Endothelial cell of umbilical vein (primary cell): ENCODE measurements at regions not wholly inside any gene's neighbourhood (a gene's known extent, or its start where the extent isn't known, plus 50 kb on each side); places are given as distances from the start of the nearest gene placed in this dataset.

ENCODE experiments used
- BruUV-seq: library from RNA; stranded (reverse); fragments of 400-500 nt; replicated peaks from 2 replicates; lab custom pipeline; 2021; lab: Mats Ljungman, UMichigan
- CTCF ChIA-PET: fragments of 300-600, 350-600 bp; sonication (Branson Sonifier 250); formaldehyde crosslinking; loops from one replicate; lab custom pipeline; 2021; ENCODE audit warnings: antibody characterized with exemption, inconsistent platforms; lab: Charles Lee
- POLR2A ChIA-PET: fragments of 300-600, 350-600 bp; sonication (Branson Sonifier 250); formaldehyde crosslinking; loops from one replicate; lab custom pipeline; 2021; ENCODE audit warnings: antibody characterized with exemption, inconsistent platforms; lab: Charles Lee
- DNase-seq: peaks from one replicate; pipeline ENCODE4 v3.0.0-alpha.2; 2011; ENCODE audit warnings: low read depth, low spot score
- FAIRE-seq: peaks from 2 replicates; lab custom pipeline; 2011; peaks lifted over from hg19 to GRCh38; lab: Jason Lieb, UNC
- H2AFZ ChIP-seq: 2 replicates; pipeline ENCODE4 v1.6.0; 2012; ENCODE audit warnings: low read depth, low read length, control low read depth, inconsistent platforms
- H3K27ac ChIP-seq: 2 replicates; pipeline ENCODE4 v1.5.1; 2011; ENCODE audit warnings: low read depth, mild to moderate bottlenecking, control low read depth, low read length, moderate library complexity; ENCODE audit not compliant: insufficient read depth
- H3K27me3 ChIP-seq, 2 experiments: 2 replicates each; pipeline versions ENCODE4 v1.6.0 to v1.6.1; 2011; ENCODE audit warnings: low read length in 2 of 2, mixed read lengths in 1 of 2; ENCODE audit not compliant: control insufficient read depth in 2 of 2, insufficient read depth in 2 of 2
- H3K36me3 ChIP-seq, 2 experiments: 2 replicates in 1 of 2; 3 replicates in 1 of 2; pipeline ENCODE4 v1.5.1; 2011; ENCODE audit warnings: low read length in 2 of 2, mild to moderate bottlenecking in 1 of 2, moderate library complexity in 1 of 2; ENCODE audit not compliant: control insufficient read depth in 2 of 2, insufficient read depth in 2 of 2; ENCODE audit errors: extremely low read depth in 1 of 2
- H3K4me1 ChIP-seq: 3 replicates; pipeline ENCODE4 v1.5.1; 2011; ENCODE audit warnings: mild to moderate bottlenecking, low read length; ENCODE audit not compliant: control insufficient read depth, insufficient read depth; ENCODE audit errors: extremely low read depth
- H3K4me2 ChIP-seq: 2 replicates; pipeline ENCODE4 v1.6.1; 2011; ENCODE audit warnings: low read length, control low read depth, mixed read lengths; ENCODE audit not compliant: insufficient read depth
- H3K4me3 ChIP-seq, 3 experiments: fragments of 200-600 bp in 1 of 3; sonication (generic), shearing (Covaris generic) in 1 of 3; replicated peaks in 1 of 3; 2 replicates each; pipeline ENCODE4 v1.5.1; 2011 to 2016; ENCODE audit warnings: control low read depth in 3 of 3, low read length in 3 of 3, mild to moderate bottlenecking in 2 of 3, inconsistent platforms in 1 of 3, low read depth in 1 of 3, moderate library complexity in 1 of 3; ENCODE audit not compliant: insufficient read depth in 1 of 3
- H3K79me2 ChIP-seq: 2 replicates; pipeline ENCODE4 v1.6.0; 2012; ENCODE audit warnings: low read length, inconsistent platforms; ENCODE audit not compliant: control insufficient read depth, insufficient read depth
- H3K9ac ChIP-seq: replicated peaks from 2 replicates; pipeline ENCODE3; 2011; ENCODE audit warnings: low read length, control low read depth; ENCODE audit not compliant: insufficient read depth; ENCODE audit errors: extremely low read depth
- H3K9me1 ChIP-seq: replicated peaks from 3 replicates; pipeline ENCODE4 v1.6.0; 2011; ENCODE audit warnings: mild to moderate bottlenecking, low read length; ENCODE audit not compliant: control insufficient read depth, insufficient read depth; ENCODE audit errors: extremely low read depth
- H3K9me3 ChIP-seq: replicated peaks from 2 replicates; pipeline ENCODE4 v1.5.1; 2012; ENCODE audit warnings: low read length, inconsistent platforms; ENCODE audit not compliant: control insufficient read depth, insufficient read depth
- H4K20me1 ChIP-seq: replicated peaks from 2 replicates; pipeline ENCODE3; 2011; ENCODE audit warnings: mild to moderate bottlenecking, low read length; ENCODE audit not compliant: control insufficient read depth, insufficient read depth; ENCODE audit errors: extremely low read depth
- EZH2 ChIP-seq: IDR thresholded peaks from 2 replicates; pipeline ENCODE4 v1.6.1; 2012; ENCODE audit warnings: borderline replicate concordance, low read depth, mild to moderate bottlenecking, moderate library complexity, low read length, inconsistent platforms; ENCODE audit not compliant: severe bottlenecking
- FOS ChIP-seq: IDR thresholded peaks from 2 replicates; pipeline ENCODE4 v1.6.1; 2011; ENCODE audit warnings: mild to moderate bottlenecking, low read length, moderate library complexity, borderline replicate concordance; ENCODE audit not compliant: insufficient read depth
- GATA2 ChIP-seq: IDR thresholded peaks from 2 replicates; pipeline ENCODE4 v1.7.0; 2011; ENCODE audit warnings: low read depth, mild to moderate bottlenecking, moderate library complexity, mixed read lengths, low read length; ENCODE audit not compliant: insufficient read length, insufficient read depth
- JUN ChIP-seq: IDR thresholded peaks from 2 replicates; pipeline ENCODE4 v1.6.1; 2011; ENCODE audit warnings: borderline replicate concordance, low read depth; ENCODE audit not compliant: insufficient read length, insufficient read depth
- MYC ChIP-seq: IDR thresholded peaks from one replicate; pipeline ENCODE4 v1.6.1; 2011; ENCODE audit warnings: mild to moderate bottlenecking, low read depth, low read length
- POLR2A ChIP-seq: IDR thresholded peaks from 2 replicates; pipeline ENCODE4 v1.6.1; 2012; ENCODE audit warnings: low read depth, mild to moderate bottlenecking, control low read depth, low read length
- POLR2AphosphoS5 ChIP-seq: IDR thresholded peaks from 2 replicates; pipeline ENCODE4 v1.6.1; 2012; ENCODE audit warnings: low read depth, mild to moderate bottlenecking, control low read depth, low read length, moderate library complexity; ENCODE audit not compliant: insufficient read depth
- dilution Hi-C: fragments of 300-500 bp; cut with MboI; formaldehyde crosslinking; loops from one replicate; pipeline ENCODE4 v1.15.0; 2019; ENCODE audit warnings: low sequenced_read_pairs; ENCODE audit not compliant: extremely low pct_ligation_motif_present
- intact Hi-C: fragments of 100-400 bp; cut with micrococcal nuclease; formaldehyde crosslinking; loops from one replicate; pipeline ENCODE4 v1.10.0; 2022
- TF ChIP-seq, protein P1 (sequence below), 2 donors: IDR thresholded peaks; 1 replicate in 1 of 2; 2 replicates in 1 of 2; pipeline ENCODE4 v1.5.1; 2011; ENCODE audit warnings: low read length in 2 of 2, mild to moderate bottlenecking in 2 of 2, moderate library complexity in 2 of 2, control low read depth in 1 of 2, inconsistent platforms in 1 of 2, low read depth in 1 of 2; ENCODE audit not compliant: insufficient read depth in 1 of 2; ENCODE audit errors: extremely low read depth in 1 of 2
- TF ChIP-seq, protein P2 (sequence below): IDR thresholded peaks from 2 replicates; pipeline ENCODE4 v1.6.1; 2011; ENCODE audit not compliant: insufficient read depth, insufficient read length

DNA sequence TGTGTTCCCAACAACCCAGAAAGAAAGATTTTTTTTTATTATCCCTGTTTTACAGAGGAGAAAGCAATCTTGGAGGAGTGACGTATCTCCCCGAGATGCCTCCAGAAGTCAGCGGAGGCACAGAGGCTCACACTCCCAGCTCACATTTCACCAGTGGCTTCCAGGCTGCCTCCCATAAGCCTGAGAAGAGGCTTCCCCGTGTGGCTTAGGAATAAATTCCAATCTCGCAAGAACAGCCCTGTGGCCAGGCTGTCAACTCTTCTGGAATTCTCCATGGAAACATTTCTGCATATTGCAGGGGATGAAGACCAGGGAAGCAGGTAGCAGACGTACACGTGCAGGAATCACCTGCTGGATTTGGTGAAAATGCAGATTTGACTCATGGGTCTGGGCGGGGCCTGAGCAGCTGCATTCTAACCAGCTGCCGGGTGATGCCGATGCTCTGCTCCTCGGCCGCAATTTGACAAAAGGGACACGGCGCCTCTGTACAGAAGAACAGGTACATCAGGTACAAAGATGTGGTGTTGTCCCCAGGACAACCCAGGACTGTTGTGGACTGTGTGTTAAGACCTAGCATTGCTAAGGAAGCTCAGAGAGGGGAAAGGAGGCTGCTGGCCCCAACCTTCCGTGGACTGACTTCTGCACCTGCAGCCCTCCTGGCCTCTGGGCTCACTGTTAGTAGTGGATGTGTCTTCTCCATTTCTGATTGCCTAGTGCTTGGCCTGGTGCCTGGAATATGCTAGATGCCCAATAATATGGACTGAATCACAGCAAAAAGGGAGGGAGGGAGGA is 114.2 kb upstream of the ID2 start:
- CTCF ChIA-PET = no interaction called here
- H3K4me3 ChIP-seq = no peak overlapping the region
- no peak overlapping the region for H2AFZ ChIP-seq
- no peak overlapping the region for H3K4me2 ChIP-seq
- no peaks in the 10 kb centered on the region for H3K9me1 ChIP-seq
- H3K36me3 ChIP-seq = no peaks in the 10 kb centered on the region
- dilution Hi-C loops = no loop called here
- BruUV-seq = no TSS peak
- intact Hi-C loops = no loop called here
- no peaks in the 10 kb centered on the region for H4K20me1 ChIP-seq
- DNase-seq = no peak
- no peak for TF ChIP-seq EZH2
- no peak for TF ChIP-seq MYC
- TF ChIP-seq FOS = no peak
- TF ChIP-seq GATA2 = no peak
- TF ChIP-seq POLR2A = no peak
- no peak for TF ChIP-seq POLR2AphosphoS5
- no peak for TF ChIP-seq JUN
- TF ChIP-seq, protein P1, sequence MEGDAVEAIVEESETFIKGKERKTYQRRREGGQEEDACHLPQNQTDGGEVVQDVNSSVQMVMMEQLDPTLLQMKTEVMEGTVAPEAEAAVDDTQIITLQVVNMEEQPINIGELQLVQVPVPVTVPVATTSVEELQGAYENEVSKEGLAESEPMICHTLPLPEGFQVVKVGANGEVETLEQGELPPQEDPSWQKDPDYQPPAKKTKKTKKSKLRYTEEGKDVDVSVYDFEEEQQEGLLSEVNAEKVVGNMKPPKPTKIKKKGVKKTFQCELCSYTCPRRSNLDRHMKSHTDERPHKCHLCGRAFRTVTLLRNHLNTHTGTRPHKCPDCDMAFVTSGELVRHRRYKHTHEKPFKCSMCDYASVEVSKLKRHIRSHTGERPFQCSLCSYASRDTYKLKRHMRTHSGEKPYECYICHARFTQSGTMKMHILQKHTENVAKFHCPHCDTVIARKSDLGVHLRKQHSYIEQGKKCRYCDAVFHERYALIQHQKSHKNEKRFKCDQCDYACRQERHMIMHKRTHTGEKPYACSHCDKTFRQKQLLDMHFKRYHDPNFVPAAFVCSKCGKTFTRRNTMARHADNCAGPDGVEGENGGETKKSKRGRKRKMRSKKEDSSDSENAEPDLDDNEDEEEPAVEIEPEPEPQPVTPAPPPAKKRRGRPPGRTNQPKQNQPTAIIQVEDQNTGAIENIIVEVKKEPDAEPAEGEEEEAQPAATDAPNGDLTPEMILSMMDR (IDR thresholded peaks at IDR 0.05; ENCODE audit: extremely low read depth in 1 of 2, insufficient read depth in 1 of 2, low read depth in 1 of 2, low read length in 2 of 2) = no peak
- TF ChIP-seq, protein P2, sequence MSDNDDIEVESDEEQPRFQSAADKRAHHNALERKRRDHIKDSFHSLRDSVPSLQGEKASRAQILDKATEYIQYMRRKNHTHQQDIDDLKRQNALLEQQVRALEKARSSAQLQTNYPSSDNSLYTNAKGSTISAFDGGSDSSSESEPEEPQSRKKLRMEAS = no peak
- no peaks in the 10 kb centered on the region for H3K9me3 ChIP-seq
- no peak overlapping the region for H3K27ac ChIP-seq
- no peak overlapping the region for H3K9ac ChIP-seq
- no peaks in the 10 kb centered on the region for H3K79me2 ChIP-seq
- POLR2A ChIA-PET = no interaction called here
- H3K4me1 ChIP-seq = no peaks in the 10 kb centered on the region
- no peaks in the 10 kb centered on the region for H3K27me3 ChIP-seq
- FAIRE-seq = no peak
